GM12872 (cell line): ENCODE measurements at regions not wholly inside any gene's neighbourhood (a gene's known extent, or its start where the extent isn't known, plus 50 kb on each side); places are given as distances from the start of the nearest gene placed in this dataset.

ENCODE experiments used
- CTCF ChIP-seq: IDR thresholded peaks from 3 replicates; pipeline ENCODE4 v1.5.1; 2011; ENCODE audit warnings: low read depth, mild to moderate bottlenecking, low read length, moderate library complexity; ENCODE audit not compliant: insufficient read depth

GRCh38 chr13:65035302-65035701, 2194.8 kb downstream of the PCDH9 start:
- TF ChIP-seq CTCF: no peak

GRCh38 chr13:65034266-65034665, 2195.9 kb downstream of the PCDH9 start:
- no peak for TF ChIP-seq CTCF

GRCh38 chr13:65032825-65033224, 2197.3 kb downstream of the PCDH9 start:
- no peak for TF ChIP-seq CTCF

- no peak for TF ChIP-seq CTCF
Measured at GRCh38 chr13:65028101-65028500, 2202.0 kb downstream of the PCDH9 start.

GRCh38 chr13:65026505-65026904, 2203.6 kb downstream of the PCDH9 start:
- TF ChIP-seq CTCF: no peak

GRCh38 chr13:65011378-65011777, 2218.8 kb downstream of the PCDH9 start:
- TF ChIP-seq CTCF: no peak

- TF ChIP-seq CTCF: no peak
Measured at GRCh38 chr13:64997438-64997837, 2232.7 kb downstream of the PCDH9 start.
